Bronchial epithelial cell (primary cell): ENCODE measurements at regions not wholly inside any gene's neighbourhood (a gene's known extent, or its start where the extent isn't known, plus 50 kb on each side); places are given as distances from the start of the nearest gene placed in this dataset.

Experiments used
- DNase-seq: peaks from one replicate; pipeline ENCODE4 v3.0.0-alpha.2; 2010; ENCODE audit warnings: low read depth
- FAIRE-seq: peaks from 2 replicates; lab custom pipeline; 2011; peaks lifted over from hg19 to GRCh38; lab: Jason Lieb, UNC
- H3K27me3 ChIP-seq: 2 replicates; pipeline ENCODE4 v1.5.1; 2011; ENCODE audit warnings: low read length; ENCODE audit not compliant: control insufficient read depth, insufficient read depth
- H3K36me3 ChIP-seq: 2 replicates; pipeline ENCODE4 v1.5.1; 2011; ENCODE audit warnings: low read length; ENCODE audit not compliant: control insufficient read depth, insufficient read depth
- H3K4me3 ChIP-seq: 2 replicates; pipeline ENCODE4 v1.5.1; 2011; ENCODE audit warnings: mild to moderate bottlenecking, low read depth, low read length, control low read depth
- TF ChIP-seq, protein P1 (sequence below): IDR thresholded peaks from 2 replicates; pipeline ENCODE4 v1.5.1; 2011; ENCODE audit warnings: mild to moderate bottlenecking, moderate library complexity, low read length, control low read depth, inconsistent platforms; ENCODE audit not compliant: insufficient read depth, severe bottlenecking

DNA sequence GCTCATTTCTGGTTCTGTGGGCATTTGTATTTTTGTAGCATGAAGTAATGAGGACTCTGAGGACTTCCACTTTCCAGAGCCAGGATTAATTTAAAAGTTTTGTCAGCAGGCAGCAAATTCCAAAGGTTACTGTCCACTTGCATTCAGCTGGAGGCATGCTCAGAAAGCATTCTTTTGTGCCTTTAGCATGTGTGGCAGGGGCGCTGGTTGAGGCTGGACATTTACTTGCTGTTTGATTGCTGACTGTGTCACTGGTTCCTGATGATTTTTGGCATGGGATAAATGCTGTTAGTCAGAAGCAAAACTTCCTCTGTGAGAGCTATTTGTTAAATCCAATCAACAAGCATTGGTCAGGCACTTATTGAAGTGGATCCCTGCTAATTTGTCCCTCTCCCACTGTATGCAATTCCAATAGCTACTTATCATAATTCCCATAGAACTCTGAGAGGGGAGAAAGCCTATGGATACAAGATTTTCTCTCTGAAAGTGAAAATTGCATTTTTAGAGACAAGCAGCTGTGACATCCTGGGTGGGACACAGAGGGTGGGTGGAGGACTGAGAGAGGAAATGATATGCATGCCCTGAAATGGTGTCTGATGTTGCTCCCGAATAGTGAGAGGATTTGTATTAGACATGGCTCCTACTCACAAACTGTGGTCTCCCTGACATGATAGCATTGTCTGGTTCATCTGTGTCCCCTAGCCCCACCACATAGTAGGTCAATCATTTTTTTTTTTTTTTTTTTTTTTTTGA lies 161.2 kb upstream of the WDR11 start:
- Histone ChIP-seq H3K36me3 (no peaks in the 10 kb centered on the region), H3K27me3 (no peaks in the 10 kb centered on the region), H3K4me3 (no peak overlapping the region)
- FAIRE-seq (no peak), DNase-seq (no peak)
- TF ChIP-seq, protein P1, sequence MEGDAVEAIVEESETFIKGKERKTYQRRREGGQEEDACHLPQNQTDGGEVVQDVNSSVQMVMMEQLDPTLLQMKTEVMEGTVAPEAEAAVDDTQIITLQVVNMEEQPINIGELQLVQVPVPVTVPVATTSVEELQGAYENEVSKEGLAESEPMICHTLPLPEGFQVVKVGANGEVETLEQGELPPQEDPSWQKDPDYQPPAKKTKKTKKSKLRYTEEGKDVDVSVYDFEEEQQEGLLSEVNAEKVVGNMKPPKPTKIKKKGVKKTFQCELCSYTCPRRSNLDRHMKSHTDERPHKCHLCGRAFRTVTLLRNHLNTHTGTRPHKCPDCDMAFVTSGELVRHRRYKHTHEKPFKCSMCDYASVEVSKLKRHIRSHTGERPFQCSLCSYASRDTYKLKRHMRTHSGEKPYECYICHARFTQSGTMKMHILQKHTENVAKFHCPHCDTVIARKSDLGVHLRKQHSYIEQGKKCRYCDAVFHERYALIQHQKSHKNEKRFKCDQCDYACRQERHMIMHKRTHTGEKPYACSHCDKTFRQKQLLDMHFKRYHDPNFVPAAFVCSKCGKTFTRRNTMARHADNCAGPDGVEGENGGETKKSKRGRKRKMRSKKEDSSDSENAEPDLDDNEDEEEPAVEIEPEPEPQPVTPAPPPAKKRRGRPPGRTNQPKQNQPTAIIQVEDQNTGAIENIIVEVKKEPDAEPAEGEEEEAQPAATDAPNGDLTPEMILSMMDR, result no peak

DNA sequence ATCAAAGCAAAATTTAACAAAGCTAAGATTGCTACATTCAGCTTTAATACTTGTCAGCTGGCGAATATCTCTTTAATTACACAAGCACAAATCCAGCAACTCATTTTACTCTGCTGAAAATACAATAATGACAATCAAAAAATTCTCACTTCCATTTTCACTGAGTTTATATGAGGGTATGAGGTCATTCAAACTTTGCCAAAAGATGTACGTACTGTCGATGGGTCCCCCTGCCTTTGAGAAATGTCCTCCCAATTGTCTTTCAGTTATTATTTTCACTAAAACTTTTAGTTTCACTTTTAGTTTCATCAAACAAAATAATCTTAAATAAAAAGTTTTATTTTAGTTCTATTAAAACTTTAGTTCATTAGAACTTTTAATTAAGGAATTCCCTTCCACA lies 159.5 kb upstream of the WDR11 start:
- DNase-seq (no peak), FAIRE-seq (no peak)
- Histone ChIP-seq H3K36me3 (no peaks in the 10 kb centered on the region), H3K27me3 (no peaks in the 10 kb centered on the region), H3K4me3 (no peak overlapping the region)
- TF ChIP-seq, protein P1, result no peak

DNA sequence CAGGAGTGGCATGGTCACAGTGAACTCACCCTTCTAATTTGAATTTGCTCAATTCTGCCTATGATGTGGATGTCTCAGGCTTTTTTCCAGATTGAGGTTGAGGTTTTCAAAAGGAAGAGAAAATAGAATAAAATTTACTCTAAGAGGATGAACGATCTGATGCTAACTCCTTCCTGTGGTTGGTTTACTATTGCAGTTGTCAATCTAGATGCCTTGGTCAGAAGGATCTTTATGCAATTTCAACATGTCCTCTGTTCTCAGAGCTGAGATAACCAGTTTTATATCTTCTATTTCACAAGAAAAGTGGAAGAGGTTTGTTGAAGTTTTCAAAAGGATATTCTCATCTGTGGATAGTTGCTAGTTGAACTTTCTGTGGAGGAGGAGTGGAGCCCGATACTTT lies 150.7 kb upstream of the WDR11 start:
- FAIRE-seq (no peak), DNase-seq (no peak)
- Histone ChIP-seq H3K36me3 (no peaks in the 10 kb centered on the region), H3K27me3 (no peaks in the 10 kb centered on the region), H3K4me3 (no peak overlapping the region)
- TF ChIP-seq, protein P1, result no peak

DNA sequence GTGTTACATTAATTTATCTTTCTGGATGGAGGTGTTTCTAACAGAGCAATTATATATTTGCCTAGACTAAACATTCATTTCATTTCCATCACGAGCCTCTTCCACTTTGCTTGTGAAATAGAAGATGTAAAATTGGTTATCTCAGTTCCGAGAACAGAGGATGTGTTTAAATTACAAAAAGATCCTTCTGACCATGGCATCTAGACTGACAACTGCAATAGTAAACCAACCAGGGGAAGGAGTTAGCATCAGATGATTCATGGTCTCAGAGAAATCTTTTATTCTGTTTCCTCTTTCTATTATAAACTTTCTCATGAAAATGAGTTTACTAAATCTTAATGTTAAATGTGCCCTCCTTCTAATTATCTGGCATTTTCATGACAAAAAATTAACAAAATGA lies 149.8 kb upstream of the WDR11 start:
- H3K27me3 ChIP-seq, result no peaks in the 10 kb centered on the region
- FAIRE-seq, result no peak
- no peaks in the 10 kb centered on the region for H3K36me3 ChIP-seq
- TF ChIP-seq, protein P1, result no peak
- DNase-seq, result no peak
- no peak overlapping the region for H3K4me3 ChIP-seq

DNA sequence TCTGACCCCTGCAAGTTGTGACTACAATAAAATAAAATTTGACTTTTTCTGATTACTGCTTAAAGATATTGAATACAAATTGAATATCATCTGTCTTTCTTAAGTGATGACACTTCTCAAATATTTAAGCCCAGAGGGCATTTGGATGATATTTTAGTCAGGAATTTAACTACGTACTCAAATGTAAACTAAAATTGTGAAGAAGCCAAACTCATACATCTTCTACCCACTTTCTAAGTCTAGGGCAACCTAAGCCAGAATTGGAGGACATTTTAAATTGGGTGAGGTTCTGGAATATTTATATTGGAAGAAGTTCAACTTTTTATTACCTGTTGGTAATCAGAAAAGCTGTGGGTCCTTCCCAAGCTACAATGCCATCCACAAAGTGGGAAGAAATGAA lies 149.1 kb upstream of the WDR11 start:
- TF ChIP-seq, protein P1, result no peak
- peak; percentile 35 for DNase-seq
- Histone ChIP-seq H3K36me3 (no peaks in the 10 kb centered on the region), H3K4me3 (no peak overlapping the region), H3K27me3 (no peaks in the 10 kb centered on the region)
- FAIRE-seq, result no peak

DNA sequence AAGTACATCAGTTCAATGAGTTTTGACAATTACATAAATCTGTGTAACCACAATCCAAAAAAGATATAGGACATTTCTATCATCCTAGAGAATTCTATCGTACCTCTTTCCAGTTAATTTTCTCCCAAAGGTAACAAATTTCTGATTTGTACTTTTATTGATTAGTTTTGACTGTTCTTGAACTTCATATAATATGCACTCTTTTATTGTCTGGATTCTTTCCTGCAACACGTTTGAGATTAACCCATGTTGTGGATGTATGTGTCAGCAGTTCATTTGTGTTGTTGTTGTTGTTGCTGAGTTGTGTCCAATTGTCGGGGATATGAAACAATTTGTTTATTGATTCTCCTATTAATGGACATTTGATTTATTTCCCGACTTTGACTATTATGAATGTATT lies 145.9 kb upstream of the WDR11 start:
- no peak for FAIRE-seq
- TF ChIP-seq, protein P1, result no peak
- DNase-seq, result no peak
- Histone ChIP-seq H3K36me3 (no peaks in the 10 kb centered on the region), H3K27me3 (no peaks in the 10 kb centered on the region), H3K4me3 (no peak overlapping the region)
